ENCODE measurements at regions not wholly inside any gene's neighbourhood (a gene's known extent, or its start where the extent isn't known, plus 50 kb on each side); places are given as distances from the start of the nearest gene placed in this dataset.

DNA sequence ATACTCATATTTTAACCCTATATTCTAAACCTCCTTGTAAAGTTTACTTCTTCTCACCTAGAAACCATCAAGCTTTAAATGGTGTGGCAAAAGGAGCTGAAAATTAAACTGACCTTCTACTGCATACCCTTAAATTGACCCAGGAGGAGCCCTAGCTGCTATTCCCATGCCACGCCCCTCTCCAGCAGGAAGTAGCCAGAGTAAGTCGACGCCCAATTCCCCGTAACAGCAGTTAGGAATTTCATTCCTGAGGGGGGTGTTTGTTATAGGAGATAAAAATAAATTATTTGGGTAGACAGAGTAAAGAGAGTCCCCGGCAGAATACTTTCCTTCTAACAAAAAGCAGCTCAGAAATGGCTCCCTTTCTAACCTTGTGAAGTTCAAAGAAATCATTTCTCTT lies 111.8 kb upstream of the FAM174A start:
- TF ChIP-seq ZFX (IDR thresholded peaks at IDR 0.05; ENCODE audit: borderline replicate concordance), result no peak
- TF ChIP-seq, protein P1, sequence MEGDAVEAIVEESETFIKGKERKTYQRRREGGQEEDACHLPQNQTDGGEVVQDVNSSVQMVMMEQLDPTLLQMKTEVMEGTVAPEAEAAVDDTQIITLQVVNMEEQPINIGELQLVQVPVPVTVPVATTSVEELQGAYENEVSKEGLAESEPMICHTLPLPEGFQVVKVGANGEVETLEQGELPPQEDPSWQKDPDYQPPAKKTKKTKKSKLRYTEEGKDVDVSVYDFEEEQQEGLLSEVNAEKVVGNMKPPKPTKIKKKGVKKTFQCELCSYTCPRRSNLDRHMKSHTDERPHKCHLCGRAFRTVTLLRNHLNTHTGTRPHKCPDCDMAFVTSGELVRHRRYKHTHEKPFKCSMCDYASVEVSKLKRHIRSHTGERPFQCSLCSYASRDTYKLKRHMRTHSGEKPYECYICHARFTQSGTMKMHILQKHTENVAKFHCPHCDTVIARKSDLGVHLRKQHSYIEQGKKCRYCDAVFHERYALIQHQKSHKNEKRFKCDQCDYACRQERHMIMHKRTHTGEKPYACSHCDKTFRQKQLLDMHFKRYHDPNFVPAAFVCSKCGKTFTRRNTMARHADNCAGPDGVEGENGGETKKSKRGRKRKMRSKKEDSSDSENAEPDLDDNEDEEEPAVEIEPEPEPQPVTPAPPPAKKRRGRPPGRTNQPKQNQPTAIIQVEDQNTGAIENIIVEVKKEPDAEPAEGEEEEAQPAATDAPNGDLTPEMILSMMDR (IDR thresholded peaks at IDR 0.05), result no peak
- no peak overlapping the region for H3K27ac ChIP-seq

DNA sequence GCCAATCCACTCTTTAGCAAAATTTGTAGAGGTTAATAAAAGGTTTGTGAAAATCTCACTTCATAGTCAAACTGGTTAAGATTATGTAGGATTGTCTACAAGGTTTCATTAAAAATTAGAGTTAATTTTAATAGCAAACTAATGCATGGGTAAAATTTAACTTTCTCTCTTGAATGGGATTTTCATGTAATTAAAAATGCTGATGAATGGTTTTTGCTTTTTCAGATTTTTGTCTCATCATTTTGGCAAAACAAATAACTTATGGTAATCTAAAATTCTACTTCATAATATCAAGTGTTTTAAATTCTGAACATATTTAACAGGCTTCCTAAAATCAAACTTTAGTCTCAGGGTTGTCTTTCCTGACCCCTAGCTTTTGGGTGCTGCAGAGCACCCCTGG lies 113.8 kb upstream of the FAM174A start:
- no peak overlapping the region for H3K27ac ChIP-seq
- TF ChIP-seq, protein P1 (IDR thresholded peaks at IDR 0.05), result no peak
- no peak for TF ChIP-seq ZFX (IDR thresholded peaks at IDR 0.05; ENCODE audit: borderline replicate concordance)

DNA sequence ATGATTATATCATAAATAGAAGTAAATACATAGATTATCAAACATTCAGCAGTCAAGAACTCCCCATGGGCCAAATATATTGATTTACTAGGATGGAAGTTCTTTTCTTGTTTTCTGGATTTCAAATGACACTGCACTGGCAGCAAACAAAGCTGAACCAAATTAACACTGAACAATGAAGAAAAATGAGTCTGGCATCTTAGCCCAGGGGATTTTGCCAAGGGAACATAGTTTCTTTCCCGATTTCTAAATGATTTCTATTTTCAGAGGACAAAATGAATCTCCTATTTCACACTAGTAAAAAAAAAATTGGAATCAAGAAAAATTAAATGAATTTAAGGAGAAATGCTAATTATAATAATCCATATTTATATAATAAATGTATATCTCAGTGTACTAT lies 116.9 kb upstream of the FAM174A start:
- no peak overlapping the region for H3K27ac ChIP-seq
- TF ChIP-seq, protein P1 (IDR thresholded peaks at IDR 0.05), result no peak
- TF ChIP-seq ZFX (IDR thresholded peaks at IDR 0.05; ENCODE audit: borderline replicate concordance), result no peak

DNA sequence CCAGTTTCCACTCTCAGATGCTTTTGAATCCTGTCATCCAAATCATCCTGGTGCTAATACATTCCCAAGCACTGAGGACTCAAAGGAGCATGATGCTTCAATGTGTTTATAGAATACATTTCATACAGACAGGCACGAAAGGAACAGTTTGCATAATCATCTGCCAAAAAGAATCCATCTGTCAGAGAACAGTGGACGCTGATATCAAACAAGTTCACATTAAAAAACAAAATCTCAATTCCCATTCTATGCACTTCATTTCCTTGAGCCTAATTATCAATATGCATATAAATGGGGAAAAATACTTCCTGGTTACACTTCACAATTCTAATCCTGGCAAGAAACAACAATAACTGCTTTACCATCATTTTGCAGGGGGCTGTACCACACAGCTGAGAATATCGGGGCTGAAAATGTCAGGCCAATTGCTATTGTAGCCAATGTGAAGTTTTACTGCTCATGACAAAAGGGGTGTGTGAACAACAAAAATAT lies 125.5 kb upstream of the FAM174A start:
- H3K27ac ChIP-seq, result no peak overlapping the region
- no peak for TF ChIP-seq ZFX (IDR thresholded peaks at IDR 0.05; ENCODE audit: borderline replicate concordance)
- TF ChIP-seq, protein P1 (IDR thresholded peaks at IDR 0.05), result no peak

DNA sequence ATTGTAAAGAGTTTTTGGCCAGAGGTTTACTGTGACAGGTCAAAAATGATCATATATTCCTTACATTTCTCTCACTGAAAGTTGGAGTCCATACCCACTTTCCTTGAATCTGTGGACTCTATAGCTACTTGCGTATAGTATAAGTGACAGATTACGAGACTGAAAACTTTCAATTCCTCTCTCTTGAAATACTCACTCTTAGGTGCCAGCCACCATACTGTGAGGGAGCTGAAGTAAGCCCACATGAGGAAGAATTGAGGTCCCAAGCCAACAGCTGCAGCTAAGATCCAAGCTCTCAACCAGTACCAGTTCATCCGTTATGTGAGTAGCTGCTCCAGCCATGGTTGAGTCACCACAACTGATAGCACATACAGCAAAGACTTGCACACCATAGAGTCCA lies 128.1 kb upstream of the FAM174A start:
- H3K27ac ChIP-seq, result no peak overlapping the region
- TF ChIP-seq, protein P1 (IDR thresholded peaks at IDR 0.05), result no peak
- TF ChIP-seq ZFX (IDR thresholded peaks at IDR 0.05; ENCODE audit: borderline replicate concordance), result no peak

DNA sequence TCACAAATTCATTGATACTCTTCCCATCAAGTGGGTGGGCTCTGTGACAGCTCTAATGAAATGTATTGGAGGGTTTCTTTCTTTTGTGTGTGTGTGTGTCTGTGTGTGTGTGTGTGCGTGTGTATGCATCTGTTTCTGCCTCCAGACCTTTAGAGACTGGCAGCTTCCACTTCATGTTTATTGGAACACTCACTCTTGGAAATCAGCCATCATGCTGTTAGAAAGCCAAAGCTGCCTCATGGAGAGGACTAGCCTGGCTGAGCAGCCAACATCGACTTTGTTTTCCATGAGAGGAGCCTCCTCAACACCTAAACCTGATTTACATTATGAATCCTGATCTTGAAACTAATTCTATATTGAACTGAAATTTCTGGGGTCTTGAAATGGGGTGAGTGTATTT lies 128.5 kb upstream of the FAM174A start:
- H3K27ac ChIP-seq, result no peak overlapping the region
- TF ChIP-seq, protein P1 (IDR thresholded peaks at IDR 0.05), result no peak
- no peak for TF ChIP-seq ZFX (IDR thresholded peaks at IDR 0.05; ENCODE audit: borderline replicate concordance)

DNA sequence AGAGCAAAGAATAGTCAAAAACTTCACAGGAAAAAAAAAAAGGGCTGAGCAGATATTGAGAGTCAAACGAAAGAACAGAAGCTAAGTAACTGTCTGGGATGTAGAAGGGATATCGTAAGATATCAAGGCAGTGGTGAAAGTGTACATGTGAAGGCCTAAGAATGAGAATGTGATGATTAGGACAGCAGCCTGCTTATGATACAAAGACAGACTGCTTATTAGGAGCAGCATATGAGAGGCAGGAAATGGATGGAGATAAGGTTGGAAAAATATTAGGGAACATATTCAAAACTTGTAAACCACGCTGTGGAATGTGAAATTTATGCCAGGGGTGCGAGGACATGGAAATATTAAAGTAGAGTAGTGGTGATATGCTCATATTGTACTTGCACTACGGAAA lies 133.1 kb upstream of the FAM174A start:
- no peak for TF ChIP-seq ZFX (IDR thresholded peaks at IDR 0.05; ENCODE audit: borderline replicate concordance)
- TF ChIP-seq, protein P1 (IDR thresholded peaks at IDR 0.05), result no peak
- no peak overlapping the region for H3K27ac ChIP-seq
